ENCODE measurements at regions not wholly inside any gene's neighbourhood (a gene's known extent, or its start where the extent isn't known, plus 50 kb on each side); places are given as distances from the start of the nearest gene placed in this dataset.
"Not testable (repeated sequence)": the region's sequence is repeated elsewhere in the genome, so short reads cannot be mapped to it uniquely, and the experiment has no call there.

DNA sequence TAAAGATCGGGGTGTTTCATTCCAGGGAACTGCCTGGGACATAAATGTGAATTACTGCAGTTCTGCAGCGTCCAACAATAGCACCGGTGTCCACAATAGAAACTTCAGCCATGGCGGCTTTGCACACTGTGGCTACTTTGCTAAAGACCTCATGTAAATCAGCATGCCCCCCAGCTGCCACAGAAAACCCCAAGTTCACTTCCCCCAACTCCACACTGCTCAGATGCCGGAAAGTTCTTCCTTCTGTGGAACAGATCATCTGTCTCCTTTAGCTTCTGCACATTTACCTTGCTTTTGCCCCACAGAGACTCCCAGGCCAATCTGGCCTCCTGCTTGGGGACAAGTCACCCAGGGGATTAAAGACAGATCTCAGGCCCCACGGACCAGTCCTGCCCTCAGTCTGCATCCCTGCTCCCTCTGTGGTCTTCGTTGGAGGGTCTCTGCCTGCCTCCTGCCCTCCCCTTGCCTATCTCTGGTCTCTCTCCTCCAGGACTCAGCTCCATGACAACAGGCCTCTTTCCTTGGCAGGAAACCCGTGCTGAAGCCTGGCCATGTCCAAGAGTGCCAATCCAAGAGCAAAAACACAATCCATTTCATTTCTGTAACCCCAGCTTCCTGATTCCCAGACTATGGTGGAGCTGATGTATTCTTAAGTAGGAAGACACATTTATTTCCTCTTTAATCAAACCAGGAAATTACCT, 403.2 kb downstream of the RPS24 start:
- DNase-seq (ENCODE audit: low read depth in 2 of 2), result no peak

DNA sequence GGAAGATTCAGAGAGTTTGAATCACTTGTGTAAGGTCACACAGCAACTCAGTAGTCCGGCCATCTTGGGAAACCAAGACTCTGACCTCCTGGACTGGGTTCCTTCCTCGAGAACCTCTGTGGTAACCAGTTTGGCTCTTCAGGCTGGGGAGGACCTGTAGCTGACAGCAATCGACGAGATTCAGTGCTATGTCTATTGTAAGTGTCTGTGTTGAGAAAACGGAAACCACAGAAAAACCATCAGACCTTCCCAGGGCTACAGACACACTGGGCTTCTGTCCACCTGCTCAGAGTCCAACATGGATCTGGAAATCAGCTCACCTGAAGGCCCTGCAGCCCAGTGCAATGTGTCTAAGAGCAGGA, 403.7 kb downstream of the RPS24 start:
- no peak for DNase-seq (ENCODE audit: low read depth in 2 of 2)

GRCh38 chr10:78437998-78438906, 404.6 kb downstream of the RPS24 start:
- no peak for DNase-seq (ENCODE audit: low read depth in 2 of 2)

DNA sequence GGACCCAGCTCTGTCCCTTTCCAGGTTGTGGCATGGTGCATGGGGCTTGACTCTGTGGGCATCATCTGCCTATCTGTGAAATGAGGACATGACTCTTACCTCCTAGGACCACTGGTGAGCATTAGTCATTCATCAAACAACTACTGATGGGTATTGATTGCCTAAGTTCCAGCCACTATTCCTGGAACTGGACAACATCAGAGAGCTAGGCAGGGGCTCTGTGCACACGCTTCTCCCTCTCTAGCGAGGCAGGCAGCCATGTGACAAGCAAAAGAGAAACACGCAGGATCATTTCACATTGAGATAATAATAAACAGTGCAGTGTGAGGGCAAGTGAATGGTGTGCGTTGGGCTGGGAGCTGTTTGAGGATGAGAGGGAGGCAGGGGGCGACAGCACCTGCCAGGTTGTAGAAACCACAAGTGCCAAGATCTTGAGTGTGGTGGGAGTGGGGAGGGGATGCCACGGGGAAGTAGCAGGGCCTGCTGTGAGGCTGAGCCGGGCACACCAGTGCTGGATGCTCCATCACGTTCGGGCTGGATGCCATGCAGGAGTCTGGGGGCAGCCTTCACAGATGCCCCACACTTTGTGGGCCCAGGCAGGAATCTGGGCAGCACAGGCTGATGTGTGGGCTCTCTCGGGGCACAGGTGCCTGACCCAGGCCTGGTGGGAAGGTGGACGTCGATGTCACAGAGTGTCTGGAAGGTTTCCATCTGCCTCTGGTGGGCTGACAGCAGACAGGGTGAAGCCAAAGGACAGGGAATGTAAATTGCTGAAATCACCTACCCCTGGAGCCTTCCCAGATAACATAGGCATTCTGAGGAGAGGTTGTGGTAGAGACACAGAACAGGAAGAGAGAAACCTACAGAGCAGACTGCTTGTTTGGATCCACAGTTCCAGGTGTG, 405.5 kb downstream of the RPS24 start:
- DNase-seq (ENCODE audit: low read depth in 2 of 2), result no peak

GRCh38 chr10:78441010-78441409, 407.3 kb downstream of the RPS24 start:
- DNase-seq (ENCODE audit: low read depth in 2 of 2), result no peak

- DNase-seq (ENCODE audit: low read depth in 2 of 2), result no peak
Measured at GRCh38 chr10:78441694-78442093, 408.0 kb downstream of the RPS24 start.

- DNase-seq (ENCODE audit: low read depth in 2 of 2), result no peak
Measured at GRCh38 chr10:78442836-78443550, 409.3 kb downstream of the RPS24 start.

DNA sequence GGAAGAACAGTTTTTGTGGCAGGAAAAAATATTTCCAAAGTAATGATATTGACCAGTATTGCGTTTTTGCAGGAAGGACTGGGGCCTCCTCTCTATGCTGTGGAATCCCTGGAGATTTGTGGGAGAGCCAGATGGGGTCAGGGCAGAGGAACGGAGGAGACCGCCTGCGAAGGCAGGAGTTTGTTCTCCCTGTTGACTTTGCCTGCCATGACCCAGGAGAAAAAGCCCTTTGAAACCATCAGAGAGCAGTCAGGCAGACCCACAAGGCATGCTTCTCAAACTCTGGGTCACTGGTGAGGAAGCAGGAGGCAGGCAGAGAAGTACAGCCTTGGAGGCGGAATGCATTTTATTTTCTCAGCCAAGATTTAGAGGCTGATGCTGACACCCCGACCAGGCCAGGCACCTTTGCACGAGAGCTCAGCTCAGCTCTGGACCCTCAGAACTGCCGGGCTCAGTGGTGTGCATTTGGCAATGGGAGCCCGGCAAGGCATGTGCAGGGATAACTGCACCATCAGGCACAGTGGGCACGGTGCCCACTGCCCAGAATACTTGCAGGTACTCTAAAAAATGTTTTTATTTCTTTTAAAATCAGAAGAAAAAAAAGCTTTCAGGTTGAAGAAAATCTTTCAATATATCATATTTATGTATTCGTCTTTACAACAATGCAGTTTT, 410.4 kb downstream of the RPS24 start:
- no peak for DNase-seq (ENCODE audit: low read depth in 2 of 2)

GRCh38 chr10:78444741-78445140, 411.1 kb downstream of the RPS24 start:
- DNase-seq (ENCODE audit: low read depth in 2 of 2), result not testable (repeated sequence)

DNA sequence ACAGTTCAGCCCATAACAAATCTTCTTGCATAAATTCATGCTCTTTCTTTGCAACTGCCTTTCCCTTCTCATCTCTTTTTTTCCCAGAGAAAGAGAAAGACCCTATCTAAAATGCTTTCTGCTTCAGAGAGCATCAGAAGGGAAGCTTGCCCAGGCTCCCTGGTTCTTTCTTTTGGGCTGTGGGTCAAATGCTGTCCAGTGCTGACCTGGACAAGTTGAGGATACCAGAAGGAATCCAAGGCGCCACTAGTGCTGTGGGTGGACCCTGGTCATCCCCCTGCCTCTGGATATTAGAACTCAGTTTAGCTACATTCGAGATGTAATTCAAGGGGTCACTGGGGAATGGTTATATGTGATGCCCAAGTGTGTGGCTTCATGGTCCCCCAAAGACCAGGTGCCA, 411.6 kb downstream of the RPS24 start:
- no peak for DNase-seq (ENCODE audit: low read depth in 2 of 2)

DNA sequence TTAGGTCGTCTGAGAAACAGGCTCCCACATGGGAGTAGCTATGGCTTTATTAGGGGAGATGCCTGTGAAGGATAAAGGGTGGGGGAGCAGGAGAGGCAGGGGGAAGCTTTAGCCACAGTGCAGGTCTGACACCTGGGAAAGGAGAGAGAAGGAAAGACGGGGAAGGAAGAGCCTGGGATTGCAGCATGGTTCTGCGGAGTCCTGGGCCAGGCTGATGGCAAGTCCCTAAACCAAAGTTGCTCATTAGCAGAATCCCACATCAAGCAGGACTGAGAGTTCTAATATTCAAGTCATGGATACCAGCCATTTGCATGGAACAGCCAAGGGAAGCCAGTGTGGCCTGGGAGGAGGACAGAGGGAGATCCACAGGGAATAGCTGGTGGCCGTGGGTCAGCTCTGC, 414.8 kb downstream of the RPS24 start:
- DNase-seq (ENCODE audit: low read depth in 2 of 2), result no peak

- DNase-seq (ENCODE audit: low read depth in 2 of 2), result no peak
Measured at GRCh38 chr10:78448994-78449418, 415.3 kb downstream of the RPS24 start.

DNA sequence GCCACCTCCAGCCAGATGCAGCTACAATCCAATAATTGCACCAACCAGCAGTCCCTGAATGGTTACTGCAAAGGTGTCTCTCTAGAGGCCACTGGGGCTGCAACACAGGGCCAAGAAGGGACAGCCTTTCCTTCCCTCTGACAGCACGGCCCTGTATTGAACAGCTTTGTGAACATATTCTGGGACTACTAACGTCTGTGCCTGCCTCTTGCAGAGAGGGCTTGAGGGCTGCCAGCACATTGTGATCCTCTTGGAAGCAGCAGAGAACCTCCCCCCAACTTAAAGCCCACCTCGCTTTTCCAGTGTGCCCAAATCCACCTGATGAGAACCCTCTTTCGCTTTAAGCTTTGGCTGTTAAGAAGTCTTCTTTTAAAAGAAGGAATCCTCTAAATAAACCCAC, 415.9 kb downstream of the RPS24 start:
- DNase-seq (ENCODE audit: low read depth in 2 of 2), result no peak

GRCh38 chr10:78450239-78450638, 416.6 kb downstream of the RPS24 start:
- no peak for DNase-seq (ENCODE audit: low read depth in 2 of 2)

DNA sequence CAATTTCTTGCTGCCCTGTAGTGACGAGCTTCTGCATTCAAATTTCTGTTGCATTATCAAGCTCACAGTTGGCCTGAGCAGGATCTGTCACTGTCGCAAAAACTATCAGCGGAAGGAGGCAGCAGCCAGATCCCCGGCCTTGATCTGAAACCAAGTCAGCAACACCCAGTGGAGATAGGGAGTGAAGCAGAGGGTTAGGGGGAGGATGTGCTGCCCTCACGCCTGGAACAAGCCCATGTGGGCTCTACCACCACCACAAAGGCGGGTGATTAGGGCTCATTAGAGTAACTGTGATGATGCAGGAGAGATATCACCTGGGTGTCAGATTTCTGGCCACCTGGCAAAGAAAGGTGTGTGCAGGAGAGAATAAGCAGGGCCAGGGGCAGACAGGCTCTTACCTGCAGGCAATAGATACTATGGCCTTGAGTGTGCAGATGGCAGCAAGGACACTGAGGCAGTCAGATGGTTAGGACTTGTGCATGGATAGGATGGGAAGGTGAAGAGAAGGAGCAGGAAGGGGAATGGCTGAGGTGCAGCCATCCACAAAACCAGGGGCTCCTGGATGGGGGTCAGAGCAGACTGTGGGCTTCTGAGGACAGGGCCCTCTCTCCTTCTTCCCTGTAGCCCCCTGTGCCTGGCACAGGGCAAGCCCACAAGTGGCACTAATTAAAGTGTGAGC, 417.3 kb downstream of the RPS24 start:
- DNase-seq (ENCODE audit: low read depth in 2 of 2), result no peak

- DNase-seq (ENCODE audit: low read depth in 2 of 2), result no peak
Measured at GRCh38 chr10:78451592-78451991, 417.9 kb downstream of the RPS24 start.

DNA sequence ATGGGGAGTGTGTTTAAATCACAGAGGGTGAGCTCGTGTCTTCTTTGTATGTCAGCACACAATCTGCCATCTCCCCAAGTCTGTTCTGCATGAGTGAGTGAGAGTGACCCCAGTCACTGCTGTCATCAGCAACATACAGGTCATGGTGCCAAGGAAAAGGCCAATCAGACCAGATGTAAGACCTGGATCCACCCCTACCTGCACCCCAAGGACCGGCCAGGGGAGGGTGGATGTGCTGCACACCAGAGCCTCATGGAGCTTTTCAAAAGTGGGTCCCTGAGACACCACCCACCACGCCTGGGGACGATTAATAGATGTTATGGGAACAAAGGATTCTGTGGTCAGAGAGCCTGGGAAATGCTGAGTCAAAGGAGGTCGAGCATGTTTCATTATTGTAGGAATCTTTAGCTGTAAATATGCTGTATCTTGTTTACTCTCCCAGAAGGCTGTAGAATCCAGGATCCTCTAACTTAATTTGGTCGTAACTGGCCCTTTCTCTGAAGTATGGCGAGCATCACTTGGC, 420.5 kb downstream of the RPS24 start:
- DNase-seq (ENCODE audit: low read depth in 2 of 2), result no peak

- no peak for DNase-seq (ENCODE audit: low read depth in 2 of 2)
Measured at GRCh38 chr10:78455236-78455635, 421.6 kb downstream of the RPS24 start.

GRCh38 chr10:78455811-78456210, 422.1 kb downstream of the RPS24 start:
- DNase-seq (ENCODE audit: low read depth in 2 of 2), result no peak
